C1 segment of cervical spinal cord (tissue), 14 donors: ENCODE measurements at regions not wholly inside any gene's neighbourhood (a gene's known extent, or its start where the extent isn't known, plus 50 kb on each side); places are given as distances from the start of the nearest gene placed in this dataset.

ENCODE experiments used
- DNase-seq, 14 donors: peaks; one replicate each; lab custom pipeline; 2025; lab: John Stamatoyannopoulos, UW

DNA sequence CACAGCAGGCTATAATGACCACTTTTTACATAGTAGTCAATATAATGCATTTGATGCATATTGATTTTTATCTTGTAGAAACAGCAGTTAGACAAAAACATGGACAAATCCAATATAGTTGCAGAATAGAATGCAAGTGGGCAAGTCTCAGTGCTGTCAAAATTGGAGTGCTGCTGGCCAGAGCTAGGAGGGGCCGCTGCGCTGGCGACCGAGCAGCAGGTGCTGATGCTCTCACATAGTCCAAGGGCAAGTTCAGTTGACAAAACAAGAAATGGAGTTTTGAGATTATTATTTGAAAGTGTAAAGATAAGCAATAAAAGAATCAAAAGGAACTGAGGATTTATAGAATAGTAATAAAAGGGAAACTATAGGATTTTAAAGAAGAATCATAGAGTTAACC, 60.6 kb upstream of the CDK20 start:
- DNase-seq, result no peak

DNA sequence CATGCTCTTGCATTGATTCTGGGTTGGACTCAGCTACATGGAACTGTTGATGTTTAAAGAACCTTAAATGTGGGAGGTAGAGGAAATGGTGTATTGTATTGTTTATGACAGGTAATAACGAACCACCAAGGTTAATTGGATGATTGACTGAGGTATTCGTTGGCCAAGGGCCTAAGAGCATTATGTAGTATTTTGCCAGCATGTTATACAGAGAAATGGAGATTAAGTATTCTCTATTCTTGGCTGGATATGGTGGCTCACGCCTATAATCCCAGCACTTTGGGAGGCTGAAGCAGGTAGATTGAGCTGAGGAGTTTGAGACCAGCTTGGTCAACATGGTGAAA, 59.0 kb upstream of the CDK20 start:
- no peak for DNase-seq

DNA sequence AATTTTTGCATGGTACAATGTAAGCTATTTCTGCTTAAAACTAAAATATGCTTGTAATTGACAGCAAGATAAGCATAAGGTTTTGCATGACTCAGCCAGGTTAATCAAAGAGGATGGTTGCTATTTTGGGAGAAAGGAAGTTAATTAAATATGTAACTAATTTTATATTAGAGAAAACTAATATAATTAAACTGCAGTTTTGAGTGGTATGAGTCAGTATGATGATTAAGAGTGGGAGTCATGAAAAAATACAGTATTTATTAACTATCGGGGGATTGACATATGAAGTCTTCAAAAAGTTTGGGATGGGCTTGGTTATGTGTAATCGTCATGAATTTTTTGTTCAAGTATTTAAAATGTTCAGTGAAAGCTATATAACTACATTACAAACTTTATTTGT, 54.0 kb upstream of the CDK20 start:
- no peak for DNase-seq

DNA sequence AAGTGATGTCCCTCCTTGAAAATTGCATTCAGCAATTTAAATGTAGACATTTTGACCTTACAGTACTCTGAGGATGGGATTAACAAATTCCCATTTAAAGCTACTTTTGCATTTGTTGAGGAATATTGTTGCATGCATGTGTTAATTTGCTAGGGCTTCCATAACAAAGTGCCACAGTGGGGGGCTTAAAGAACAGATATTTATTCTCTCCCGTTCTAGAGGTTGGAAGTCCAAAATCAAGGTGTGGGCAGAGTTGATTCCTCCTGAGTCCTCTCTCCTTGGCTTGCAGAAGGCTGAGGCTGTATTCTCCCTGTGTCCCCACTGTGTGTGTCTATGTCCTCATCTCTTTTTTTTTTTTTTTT, 51.8 kb upstream of the CDK20 start:
- DNase-seq, result no peak

DNA sequence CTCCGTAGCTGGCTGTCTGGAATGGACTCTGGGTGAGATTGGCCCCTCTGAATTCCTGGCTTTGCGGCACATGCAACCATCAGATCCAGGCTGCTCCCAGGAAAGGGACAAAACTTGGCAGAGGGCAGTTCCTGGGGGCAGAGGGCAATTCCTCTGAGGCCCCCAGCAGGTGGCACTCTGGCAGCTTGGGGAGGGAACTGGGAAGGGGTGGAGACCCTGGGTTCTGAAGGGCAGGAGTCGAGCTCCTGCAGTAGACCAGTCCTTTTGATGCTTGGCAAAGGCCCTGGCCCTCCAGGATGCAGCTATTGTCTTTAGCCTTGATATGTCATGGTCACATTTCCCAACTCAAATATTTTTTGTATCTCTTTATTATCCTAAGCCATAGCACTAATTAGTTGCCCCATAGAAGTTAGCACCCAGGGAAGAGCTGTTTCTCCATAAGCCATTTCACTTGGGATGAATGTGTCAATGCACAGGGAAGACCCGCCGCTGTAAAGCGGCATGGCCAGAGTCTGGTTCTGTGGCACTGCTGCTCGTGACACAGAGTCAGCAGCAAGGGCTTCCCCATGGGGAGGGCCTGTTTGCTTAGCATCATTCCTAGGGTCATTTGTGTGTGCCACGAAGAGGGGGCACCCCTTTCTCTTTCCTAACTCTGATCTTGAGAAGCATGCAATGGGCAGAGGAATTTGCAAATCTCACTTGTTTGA, 51.2 kb upstream of the CDK20 start:
- DNase-seq, result no peak

DNA sequence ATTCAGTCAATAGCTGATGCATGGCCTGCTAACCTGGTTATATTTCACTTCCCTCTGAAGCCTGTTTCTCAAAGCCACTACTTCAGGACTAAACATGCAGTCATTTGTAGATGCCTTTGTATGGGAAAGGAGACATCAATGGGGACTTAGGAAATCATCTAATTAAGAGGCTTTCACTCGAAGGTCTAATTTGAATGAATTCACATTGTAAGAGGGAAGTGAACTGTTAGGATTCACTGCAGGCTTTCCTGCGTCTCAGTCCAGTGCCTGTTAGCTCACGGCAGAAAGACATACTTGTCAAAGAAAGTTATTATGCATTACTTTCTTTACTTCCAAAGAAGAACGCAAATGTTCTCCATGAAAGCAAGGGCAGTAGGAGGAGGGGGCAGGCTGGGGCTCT, 50.6 kb upstream of the CDK20 start:
- DNase-seq, result no peak
